DMS 273 treated with DMSO at 0.1 percent for 48 hours (cell line): ENCODE measurements at regions not wholly inside any gene's neighbourhood (a gene's known extent, or its start where the extent isn't known, plus 50 kb on each side); places are given as distances from the start of the nearest gene placed in this dataset.
"Not testable (repeated sequence)": the region's sequence is repeated elsewhere in the genome, so short reads cannot be mapped to it uniquely, and the experiment has no call there.

Experiments used
- DNase-seq: peaks from one replicate; lab custom pipeline; 2025; lab: John Stamatoyannopoulos, UW

GRCh38 chr4:26241179-26241578, 79.6 kb upstream of the RBPJ start:
- no peak for DNase-seq

GRCh38 chr4:26242451-26242850, 78.4 kb upstream of the RBPJ start:
- DNase-seq = no peak

GRCh38 chr4:26244138-26244537, 76.7 kb upstream of the RBPJ start:
- not testable (repeated sequence) for DNase-seq

DNA sequence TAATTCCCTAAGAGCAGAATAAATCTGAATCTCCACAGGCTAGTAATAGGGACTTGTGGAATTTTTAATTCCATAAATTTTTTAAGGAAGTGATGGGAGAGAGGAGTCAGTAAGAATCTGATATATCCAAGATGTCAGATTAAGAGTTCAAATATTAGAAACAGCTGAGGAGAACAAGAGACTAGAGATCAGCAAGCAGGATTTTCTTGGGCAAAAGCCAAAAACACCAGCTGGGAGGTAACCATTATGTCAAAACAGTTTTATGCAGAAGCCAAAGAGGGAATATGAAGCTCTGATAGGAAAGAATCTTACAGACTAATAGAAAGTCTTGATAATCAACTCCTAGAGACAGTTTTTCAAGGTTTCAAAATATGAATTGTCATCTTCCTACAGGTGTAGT, 72.2 kb upstream of the RBPJ start:
- DNase-seq = peak; percentile 56

- no peak for DNase-seq
Measured at GRCh38 chr4:26252349-26253025, 68.3 kb upstream of the RBPJ start.

DNA sequence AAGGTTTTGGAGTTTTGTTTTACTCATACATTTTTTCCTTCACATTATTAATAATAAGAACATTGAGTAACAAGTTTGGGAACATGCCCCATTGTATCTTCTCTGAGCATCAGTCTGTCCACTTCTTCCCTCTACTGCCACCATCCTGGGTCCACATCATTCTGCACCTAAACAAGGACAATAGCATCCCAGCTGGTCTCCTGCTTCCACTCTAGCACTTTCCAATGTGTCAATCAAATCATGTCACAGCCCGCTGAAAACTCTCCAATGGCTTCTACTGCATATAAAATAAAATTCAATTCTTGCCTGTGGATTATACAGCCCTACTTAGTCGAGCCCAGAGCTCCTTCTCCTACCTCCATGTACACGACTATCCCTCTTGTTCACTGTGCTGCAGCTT, 66.8 kb upstream of the RBPJ start:
- DNase-seq = no peak

DNA sequence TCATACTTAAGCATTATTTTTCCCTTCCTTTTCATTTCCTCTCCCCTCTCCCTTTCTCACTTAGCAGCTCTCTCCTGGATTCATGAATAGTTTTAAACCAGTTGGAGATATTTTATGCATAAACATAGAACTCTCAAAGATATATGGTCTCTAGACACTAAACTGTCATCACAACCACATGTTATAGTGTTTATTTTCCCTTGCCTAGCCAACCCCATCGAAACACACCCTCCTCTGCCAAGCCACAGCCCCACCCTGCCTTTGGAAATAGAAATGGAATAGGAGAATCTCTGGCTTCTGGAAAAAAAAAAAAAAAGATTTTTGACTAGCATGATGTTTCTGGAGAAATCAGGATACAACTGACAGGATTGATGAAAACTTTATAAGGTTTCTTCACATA, 64.8 kb upstream of the RBPJ start:
- no peak for DNase-seq

DNA sequence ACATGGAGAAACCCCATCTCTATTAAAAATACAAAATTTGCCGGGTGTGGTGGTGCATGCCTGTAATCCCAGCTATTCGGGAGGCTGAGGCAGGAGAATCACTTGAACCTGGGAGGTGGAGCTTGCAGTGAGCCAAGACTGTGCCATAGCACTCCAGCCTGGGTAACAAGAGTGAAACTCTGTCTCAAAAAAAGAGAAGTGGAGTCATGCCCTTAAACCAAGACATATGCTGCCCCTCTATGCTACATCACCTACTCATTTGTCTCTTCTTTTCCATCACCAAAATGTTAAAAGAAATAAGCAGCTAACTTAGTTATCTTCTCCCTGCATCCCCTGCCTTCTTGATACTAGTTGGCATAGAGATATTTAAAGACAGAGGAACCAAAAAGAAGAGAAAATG, 63.4 kb upstream of the RBPJ start:
- DNase-seq = not testable (repeated sequence)

- DNase-seq = no peak
Measured at GRCh38 chr4:26257850-26258249, 63.0 kb upstream of the RBPJ start.

DNA sequence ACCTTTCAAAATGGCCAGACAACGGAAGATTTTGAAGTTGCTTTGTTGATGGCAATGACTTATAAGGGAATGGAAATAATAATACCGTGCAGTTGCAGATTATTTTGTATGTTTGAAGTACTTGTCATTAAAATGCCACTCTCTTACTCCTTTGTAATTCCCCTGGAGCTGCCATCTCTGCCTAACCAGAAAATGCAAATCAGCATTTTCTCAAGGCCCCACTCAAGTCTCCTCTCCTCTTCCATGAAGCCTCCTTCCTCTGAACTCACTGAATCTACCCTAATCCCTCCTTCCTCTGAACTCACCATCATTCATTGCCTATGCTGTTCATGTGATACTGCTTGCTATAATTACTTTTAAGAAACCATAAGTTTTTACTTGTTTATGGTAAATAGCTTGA, 60.2 kb upstream of the RBPJ start:
- DNase-seq = no peak

GRCh38 chr4:26261405-26261804, 59.4 kb upstream of the RBPJ start:
- no peak for DNase-seq

DNA sequence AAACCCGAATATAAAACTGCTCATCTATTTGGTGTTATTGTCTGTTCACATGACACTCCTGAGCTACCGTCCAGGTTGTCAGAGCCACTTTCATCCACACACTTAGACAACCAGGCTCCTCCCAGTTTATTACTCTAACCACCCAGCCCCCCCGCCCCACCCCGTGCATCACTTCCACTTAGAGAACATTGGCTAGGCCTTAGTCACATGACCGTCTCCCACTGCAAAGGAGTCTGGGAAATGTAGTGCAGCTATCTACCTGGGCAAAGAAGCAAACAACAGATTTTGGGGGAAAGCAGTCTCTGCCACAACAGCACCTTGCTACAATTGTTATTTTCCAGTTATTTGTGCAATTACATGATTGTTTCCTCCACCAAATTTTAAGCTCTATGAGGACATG, 57.6 kb upstream of the RBPJ start:
- DNase-seq = no peak

DNA sequence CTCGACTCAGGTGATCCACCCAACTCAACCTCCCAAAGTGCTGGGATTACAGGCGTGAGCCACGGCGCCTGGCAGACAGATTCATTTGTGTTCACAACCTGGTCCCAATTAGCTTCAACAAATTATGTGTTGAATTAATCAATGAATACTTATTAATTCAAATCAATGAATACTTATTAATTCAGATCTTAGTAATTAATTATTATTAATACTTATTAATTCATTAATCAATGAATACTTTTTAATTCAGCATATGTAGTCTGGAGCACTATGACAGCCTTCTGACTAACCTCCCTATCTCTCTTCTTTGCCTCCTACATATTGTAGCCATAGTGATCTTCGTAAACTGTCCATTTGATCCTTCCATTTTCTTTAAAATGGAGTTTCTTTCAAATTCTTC, 56.7 kb upstream of the RBPJ start:
- no peak for DNase-seq

- no peak for DNase-seq
Measured at GRCh38 chr4:26267087-26267486, 53.7 kb upstream of the RBPJ start.

DNA sequence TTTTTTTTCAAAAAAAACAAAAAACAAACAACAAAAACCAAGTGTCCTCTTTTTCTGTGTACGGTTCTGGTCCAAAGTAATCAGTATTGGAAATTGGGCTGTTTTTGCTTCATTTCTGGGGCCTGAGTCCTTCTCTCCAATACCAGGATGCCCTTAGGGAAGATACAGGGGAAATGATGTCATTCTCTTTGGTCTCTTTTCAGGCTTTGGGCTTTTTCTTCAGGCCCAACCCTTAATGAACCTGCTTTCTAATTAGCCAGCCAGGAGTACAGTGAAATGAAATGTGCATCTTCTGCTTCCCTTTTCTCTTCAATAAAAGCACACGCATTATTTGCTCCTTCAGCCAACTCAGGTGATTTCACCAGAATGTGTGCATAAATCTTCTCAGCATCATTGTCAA, 52.6 kb upstream of the RBPJ start:
- no peak for DNase-seq

- DNase-seq = no peak
Measured at GRCh38 chr4:26269038-26269437, 51.8 kb upstream of the RBPJ start.
